ENCODE measurements at regions not wholly inside any gene's neighbourhood (a gene's known extent, or its start where the extent isn't known, plus 50 kb on each side); places are given as distances from the start of the nearest gene placed in this dataset.
"Not testable (repeated sequence)": the region's sequence is repeated elsewhere in the genome, so short reads cannot be mapped to it uniquely, and the experiment has no call there.

DNA sequence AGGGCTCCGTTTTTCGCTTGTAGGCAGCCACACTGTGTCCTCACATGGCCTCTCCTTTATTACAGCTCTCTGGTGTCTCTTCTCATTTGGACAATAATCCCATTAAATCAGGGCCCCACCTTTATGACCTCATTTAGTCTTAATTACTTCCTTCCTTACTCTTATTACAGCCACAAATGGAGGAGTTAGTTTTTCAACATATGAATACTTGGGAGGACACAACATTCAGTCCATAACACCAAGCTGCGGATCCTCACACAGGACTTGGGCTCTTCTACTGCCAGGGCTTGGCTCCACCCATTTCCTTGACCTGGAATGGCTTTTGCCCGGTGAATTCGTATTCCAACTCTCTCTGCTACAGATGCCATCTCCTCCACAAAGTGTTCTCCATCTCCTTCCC lies 74.3 kb upstream of the SLC7A14 start:
- in situ Hi-C loops (cut with MboI; ENCODE audit: low pct_unique_long_range_greater_than_20kb, low sequenced_read_pairs, unreplicated experiment): no loop called here
- no peak for DNase-seq (ENCODE audit: low spot score)
- TF ChIP-seq, protein P1, sequence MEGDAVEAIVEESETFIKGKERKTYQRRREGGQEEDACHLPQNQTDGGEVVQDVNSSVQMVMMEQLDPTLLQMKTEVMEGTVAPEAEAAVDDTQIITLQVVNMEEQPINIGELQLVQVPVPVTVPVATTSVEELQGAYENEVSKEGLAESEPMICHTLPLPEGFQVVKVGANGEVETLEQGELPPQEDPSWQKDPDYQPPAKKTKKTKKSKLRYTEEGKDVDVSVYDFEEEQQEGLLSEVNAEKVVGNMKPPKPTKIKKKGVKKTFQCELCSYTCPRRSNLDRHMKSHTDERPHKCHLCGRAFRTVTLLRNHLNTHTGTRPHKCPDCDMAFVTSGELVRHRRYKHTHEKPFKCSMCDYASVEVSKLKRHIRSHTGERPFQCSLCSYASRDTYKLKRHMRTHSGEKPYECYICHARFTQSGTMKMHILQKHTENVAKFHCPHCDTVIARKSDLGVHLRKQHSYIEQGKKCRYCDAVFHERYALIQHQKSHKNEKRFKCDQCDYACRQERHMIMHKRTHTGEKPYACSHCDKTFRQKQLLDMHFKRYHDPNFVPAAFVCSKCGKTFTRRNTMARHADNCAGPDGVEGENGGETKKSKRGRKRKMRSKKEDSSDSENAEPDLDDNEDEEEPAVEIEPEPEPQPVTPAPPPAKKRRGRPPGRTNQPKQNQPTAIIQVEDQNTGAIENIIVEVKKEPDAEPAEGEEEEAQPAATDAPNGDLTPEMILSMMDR (IDR thresholded peaks at IDR 0.05; ENCODE audit: extremely low read depth, insufficient read depth, missing control alignments): no peak

DNA sequence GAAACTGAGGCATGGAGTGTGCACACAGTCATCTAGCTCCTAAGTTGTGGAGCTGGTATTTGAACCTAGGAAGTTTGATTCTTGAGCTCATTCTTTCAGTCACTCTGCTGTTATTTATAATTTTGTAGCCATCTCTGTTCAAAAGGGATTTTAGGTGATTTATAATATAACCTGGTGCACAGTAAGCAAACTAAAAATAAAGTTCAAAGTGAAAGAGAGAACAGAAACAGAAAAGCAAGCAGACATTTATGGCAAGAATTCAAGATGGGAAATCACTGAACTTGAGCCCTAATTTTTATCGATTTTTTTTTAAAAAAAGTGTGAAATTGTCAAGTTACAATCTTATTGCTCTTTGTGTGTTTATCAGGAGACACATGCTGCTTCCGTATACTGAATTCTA lies 71.4 kb upstream of the SLC7A14 start:
- TF ChIP-seq, protein P1 (IDR thresholded peaks at IDR 0.05; ENCODE audit: extremely low read depth, insufficient read depth, missing control alignments): no peak
- no peak for DNase-seq (ENCODE audit: low spot score)
- in situ Hi-C loops (cut with MboI; ENCODE audit: low pct_unique_long_range_greater_than_20kb, low sequenced_read_pairs, unreplicated experiment): no loop called here

DNA sequence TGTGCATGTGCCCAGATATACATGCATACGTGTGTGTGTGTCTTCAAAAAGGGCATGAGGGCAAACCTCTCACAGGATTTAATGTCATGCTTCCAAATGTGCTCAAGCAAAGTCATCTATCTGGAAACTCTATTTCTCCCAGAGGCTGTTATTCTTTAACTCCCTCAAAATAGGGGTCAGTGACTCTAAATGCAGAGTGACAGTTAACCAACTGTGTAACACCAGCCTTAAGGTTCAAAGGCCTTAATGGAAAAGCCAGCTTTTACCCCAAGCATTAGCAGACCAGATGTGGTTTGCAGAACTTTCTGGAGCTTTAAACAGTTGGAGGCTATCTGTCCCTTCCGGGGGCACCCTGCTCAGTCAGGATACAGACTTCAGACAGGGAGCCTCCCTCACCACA lies 70.4 kb upstream of the SLC7A14 start:
- TF ChIP-seq, protein P1 (IDR thresholded peaks at IDR 0.05; ENCODE audit: extremely low read depth, insufficient read depth, missing control alignments): no peak
- in situ Hi-C loops (cut with MboI; ENCODE audit: low pct_unique_long_range_greater_than_20kb, low sequenced_read_pairs, unreplicated experiment): no loop called here
- DNase-seq (ENCODE audit: low spot score): no peak

DNA sequence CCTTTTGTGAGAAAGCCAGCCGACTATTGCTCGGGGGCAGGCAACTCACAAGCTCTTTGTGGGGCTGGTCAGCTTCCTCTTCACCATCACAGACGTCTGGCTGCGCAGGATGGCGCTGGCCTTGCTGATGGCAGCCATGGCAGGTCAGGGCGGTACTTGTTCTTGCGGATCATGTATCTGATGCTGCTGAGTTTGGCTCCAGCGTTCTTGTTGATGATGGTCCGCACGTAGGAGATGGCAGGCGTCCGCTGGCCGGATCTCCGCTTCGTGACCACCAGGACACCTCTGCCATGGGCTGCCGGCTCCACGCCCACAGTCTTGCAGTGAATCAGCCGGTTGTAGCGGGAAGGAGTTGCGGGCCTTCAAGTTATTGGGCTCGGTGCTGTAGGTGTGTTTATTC lies 67.9 kb upstream of the SLC7A14 start:
- TF ChIP-seq, protein P1 (IDR thresholded peaks at IDR 0.05; ENCODE audit: extremely low read depth, insufficient read depth, missing control alignments): no peak
- no peak for DNase-seq (ENCODE audit: low spot score)
- in situ Hi-C loops (cut with MboI; ENCODE audit: low pct_unique_long_range_greater_than_20kb, low sequenced_read_pairs, unreplicated experiment): no loop called here

DNA sequence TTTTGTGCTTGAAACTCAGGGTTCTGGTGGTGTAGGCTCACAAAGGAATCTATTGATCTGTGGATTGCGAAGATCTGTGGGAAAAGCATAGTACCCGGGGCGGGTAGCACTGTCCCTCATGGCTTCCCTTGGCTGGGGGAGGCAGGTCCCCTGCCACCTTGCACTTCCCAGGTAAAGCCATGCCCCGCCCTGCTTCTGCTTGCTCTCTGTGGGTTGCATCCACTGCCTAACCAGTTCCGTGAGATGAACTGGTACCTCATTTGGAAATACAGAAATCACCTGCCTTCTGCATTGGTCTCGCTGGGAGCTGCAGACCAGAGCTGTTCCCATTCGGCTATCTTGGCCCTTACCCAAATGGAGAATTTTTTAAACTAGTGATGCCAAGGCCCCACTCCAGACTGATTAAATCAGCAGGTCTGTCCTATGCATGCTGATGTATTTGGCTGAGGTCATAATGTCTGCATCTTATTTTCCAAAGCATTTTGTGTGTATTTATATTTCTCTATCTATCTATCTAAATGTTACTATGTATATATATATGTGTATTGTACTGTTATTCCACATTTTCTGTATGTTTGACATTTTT lies 65.5 kb upstream of the SLC7A14 start:
- TF ChIP-seq, protein P1 (IDR thresholded peaks at IDR 0.05; ENCODE audit: extremely low read depth, insufficient read depth, missing control alignments): no peak
- in situ Hi-C loops (cut with MboI; ENCODE audit: low pct_unique_long_range_greater_than_20kb, low sequenced_read_pairs, unreplicated experiment): no loop called here
- DNase-seq (ENCODE audit: low spot score): no peak

DNA sequence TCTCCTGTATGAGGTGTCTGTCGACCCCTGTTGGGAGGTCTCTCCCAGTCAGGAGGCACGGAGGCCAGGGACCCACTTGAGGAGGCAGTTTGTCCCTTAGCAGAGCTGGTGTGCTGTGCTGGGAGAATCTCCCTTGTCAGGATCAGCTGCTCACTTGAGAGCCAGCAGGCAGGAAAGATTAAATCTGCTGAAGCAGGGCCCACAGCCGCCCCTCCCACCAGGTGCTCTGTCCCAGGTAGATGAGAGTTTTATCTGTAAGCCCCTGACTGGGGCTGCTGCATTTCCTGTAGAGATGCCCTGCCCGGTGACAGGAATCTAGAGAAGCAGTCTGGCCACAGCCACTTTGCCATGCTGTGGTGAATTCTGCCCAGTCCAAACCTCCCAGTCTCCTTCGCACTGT lies 64.7 kb upstream of the SLC7A14 start:
- in situ Hi-C loops (cut with MboI; ENCODE audit: low pct_unique_long_range_greater_than_20kb, low sequenced_read_pairs, unreplicated experiment); DNase-seq (ENCODE audit: low spot score): not testable (repeated sequence)

DNA sequence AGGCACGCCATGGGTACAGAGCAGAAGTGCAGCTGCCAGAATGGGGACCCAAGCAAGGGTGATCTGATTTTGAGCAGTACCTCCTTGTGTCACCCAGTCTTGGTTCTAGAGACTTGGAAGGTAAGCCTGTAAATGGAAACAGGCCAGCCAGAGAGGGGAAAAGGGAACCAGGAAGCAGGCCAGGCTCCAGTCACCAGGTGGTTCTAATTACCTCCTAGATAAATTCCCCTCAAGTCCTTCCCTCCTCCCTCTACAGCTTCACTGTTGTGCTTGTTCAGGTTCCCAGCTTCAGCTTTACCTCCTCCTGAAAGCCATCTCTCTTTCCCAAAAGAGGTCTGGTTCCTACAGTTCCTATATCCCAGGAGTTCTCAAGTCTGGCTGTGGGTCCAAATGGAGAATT lies 58.8 kb upstream of the SLC7A14 start:
- no peak for DNase-seq (ENCODE audit: low spot score)
- in situ Hi-C loops (cut with MboI; ENCODE audit: low pct_unique_long_range_greater_than_20kb, low sequenced_read_pairs, unreplicated experiment): no loop called here
- TF ChIP-seq, protein P1 (IDR thresholded peaks at IDR 0.05; ENCODE audit: extremely low read depth, insufficient read depth, missing control alignments): no peak
